Calu3 (cell line): ENCODE measurements at regions not wholly inside any gene's neighbourhood (a gene's known extent, or its start where the extent isn't known, plus 50 kb on each side); places are given as distances from the start of the nearest gene placed in this dataset.

Experiments
- BruUV-seq: library from RNA; stranded (reverse); fragments of 400-500 nt; replicated peaks from 2 replicates; lab custom pipeline; 2021; lab: Mats Ljungman, UMichigan
- CTCF ChIA-PET: fragments of 300-600 bp; sonication (Branson Sonifier 250); formaldehyde crosslinking; loops from one replicate; lab custom pipeline; 2022; ENCODE audit warnings: antibody characterized with exemption; lab: Charles Lee
- DNase-seq: peaks from one replicate; pipeline ENCODE4 v3.0.0; 2022
- H3K27ac Mint-ChIP-seq: one replicate; pipeline ENCODE4 v1.8.0; 2022; ENCODE audit warnings: mixed read lengths; ENCODE audit not compliant: unreplicated experiment
- H3K27me3 Mint-ChIP-seq: one replicate; pipeline ENCODE4 v1.8.0; 2022; ENCODE audit warnings: mixed read lengths; ENCODE audit not compliant: unreplicated experiment
- H3K36me3 Mint-ChIP-seq: one replicate; pipeline ENCODE4 v1.8.0; 2022; ENCODE audit warnings: mild to moderate bottlenecking, moderate library complexity, mixed read lengths; ENCODE audit not compliant: insufficient read depth, unreplicated experiment
- H3K4me1 Mint-ChIP-seq: one replicate; pipeline ENCODE4 v1.8.0; 2022; ENCODE audit warnings: mild to moderate bottlenecking, low read depth, mixed read lengths; ENCODE audit not compliant: unreplicated experiment
- H3K4me3 Mint-ChIP-seq: one replicate; pipeline ENCODE4 v1.8.0; 2022; ENCODE audit warnings: mild to moderate bottlenecking, low read depth, moderate library complexity, mixed read lengths; ENCODE audit not compliant: unreplicated experiment
- H3K9me3 Mint-ChIP-seq: one replicate; pipeline ENCODE4 v1.8.0; 2022; ENCODE audit warnings: low read depth, mixed read lengths; ENCODE audit not compliant: unreplicated experiment
- CTCF ChIP-seq: fragments of 200-600 bp; IDR thresholded peaks from one replicate; pipeline ENCODE4 v1.8.0; 2022; ENCODE audit warnings: antibody characterized with exemption; ENCODE audit not compliant: unreplicated experiment
- intact Hi-C: fragments of 100-400 bp; cut with micrococcal nuclease; formaldehyde crosslinking; loops from one replicate; pipeline ENCODE4 v1.10.0; 2022; ENCODE audit not compliant: unreplicated experiment

- DNase-seq = no peak
- CTCF ChIA-PET = no interaction called here
- Mint-ChIP-seq H3K4me3 (no peak overlapping the region), H3K4me1 (no peaks in the 10 kb centered on the region), H3K9me3 (no peaks in the 10 kb centered on the region), H3K27me3 (no peaks in the 10 kb centered on the region), H3K27ac (no peak overlapping the region), H3K36me3 (no peaks in the 10 kb centered on the region)
- intact Hi-C loops = no loop called here
- no peak for TF ChIP-seq CTCF
- no TSS peak for BruUV-seq
Measured at GRCh38 chr3:81932681-81933080, 171.2 kb upstream of the GBE1 start.

- TF ChIP-seq CTCF = no peak
- intact Hi-C loops = no loop called here
- CTCF ChIA-PET = interaction anchor here (0.7 kb wide), 1 partner anchor 14 kb away, joined by 5 read pairs; no protein-coding TSS in a partner anchor
- Mint-ChIP-seq H3K27me3 (no peaks in the 10 kb centered on the region), H3K4me1 (no peaks in the 10 kb centered on the region), H3K9me3 (no peaks in the 10 kb centered on the region), H3K36me3 (no peaks in the 10 kb centered on the region), H3K4me3 (no peak overlapping the region), H3K27ac (no peak overlapping the region)
- BruUV-seq = no TSS peak
- no peak for DNase-seq
Measured at GRCh38 chr3:81931265-81932251, 170.1 kb upstream of the GBE1 start.

GRCh38 chr3:81929697-81930096 lies 168.3 kb upstream of the GBE1 start:
- Mint-ChIP-seq H3K9me3 (peaks cover 3% of the 10 kb centered on the region), H3K27ac (no peak overlapping the region), H3K27me3 (no peaks in the 10 kb centered on the region), H3K4me3 (no peak overlapping the region), H3K36me3 (no peaks in the 10 kb centered on the region), H3K4me1 (no peaks in the 10 kb centered on the region)
- TF ChIP-seq CTCF = no peak
- CTCF ChIA-PET = no interaction called here
- no TSS peak for BruUV-seq
- DNase-seq = no peak
- intact Hi-C loops = no loop called here

- no peak overlapping the region for H3K27ac Mint-ChIP-seq
- H3K36me3 Mint-ChIP-seq = no peaks in the 10 kb centered on the region
- TF ChIP-seq CTCF = no peak
- no peaks in the 10 kb centered on the region for H3K27me3 Mint-ChIP-seq
- no TSS peak for BruUV-seq
- H3K9me3 Mint-ChIP-seq = peaks cover 3% of the 10 kb centered on the region
- no peak for DNase-seq
- no peaks in the 10 kb centered on the region for H3K4me1 Mint-ChIP-seq
- H3K4me3 Mint-ChIP-seq = no peak overlapping the region
- intact Hi-C loops = no loop called here
- CTCF ChIA-PET = no interaction called here
Measured at GRCh38 chr3:81927811-81928210, 166.4 kb upstream of the GBE1 start.
